ENCODE measurements at regions not wholly inside any gene's neighbourhood (a gene's known extent, or its start where the extent isn't known, plus 50 kb on each side); places are given as distances from the start of the nearest gene placed in this dataset.

GRCh38 chr3:59308001-59308400 is 258.2 kb upstream of the CFAP20DC start:
- no peak for DNase-seq (ENCODE audit: extremely low spot score)
- TF ChIP-seq POLR2A (IDR thresholded peaks at IDR 0.05; ENCODE audit: low read depth) (no peak), EP300 (IDR thresholded peaks at IDR 0.05) (no peak), POLR2AphosphoS5 (IDR thresholded peaks at IDR 0.05) (no peak), CTCF (IDR thresholded peaks at IDR 0.05) (no peak)
- WGBS: 91% methylated on average over 1 of the region's 1 CpG
- H3K4me3 ChIP-seq: no peak overlapping the region
- no peak overlapping the region for H3K27ac ChIP-seq (replicated peaks in 1 of 4)
- no peaks in the 10 kb centered on the region for H3K4me1 ChIP-seq
- H3K36me3 ChIP-seq: no peaks in the 10 kb centered on the region
- no peaks in the 10 kb centered on the region for H3K9me3 ChIP-seq
- intact Hi-C loops (cut with DNase I): no loop called here
- no peaks in the 10 kb centered on the region for H3K27me3 ChIP-seq

- no peaks in the 10 kb centered on the region for H3K4me1 ChIP-seq
- no peak for TF ChIP-seq POLR2A (IDR thresholded peaks at IDR 0.05; ENCODE audit: low read depth)
- no peak for TF ChIP-seq EP300 (IDR thresholded peaks at IDR 0.05)
- no peak for TF ChIP-seq POLR2AphosphoS5 (IDR thresholded peaks at IDR 0.05)
- no peak for TF ChIP-seq CTCF (IDR thresholded peaks at IDR 0.05)
- intact Hi-C loops (cut with DNase I): no loop called here
- H3K27me3 ChIP-seq: no peaks in the 10 kb centered on the region
- WGBS: 89% methylated on average over 3 of the region's 3 CpGs
- no peak overlapping the region for H3K27ac ChIP-seq (replicated peaks in 1 of 4)
- no peaks in the 10 kb centered on the region for H3K9me3 ChIP-seq
- H3K4me3 ChIP-seq: no peak overlapping the region
- no peak for DNase-seq (ENCODE audit: extremely low spot score)
- H3K36me3 ChIP-seq: no peaks in the 10 kb centered on the region
These were observed 256.6 kb upstream of the CFAP20DC start for GRCh38 chr3:59306436-59306835.

GRCh38 chr3:59304296-59304695 is 254.5 kb upstream of the CFAP20DC start:
- WGBS: 75% methylated on average over 3 of the region's 3 CpGs
- H3K27ac ChIP-seq (replicated peaks in 1 of 4): no peak overlapping the region
- intact Hi-C loops (cut with DNase I): no loop called here

GRCh38 chr3:59303452-59303851 is 253.6 kb upstream of the CFAP20DC start:
- H3K27me3 ChIP-seq: no peaks in the 10 kb centered on the region
- TF ChIP-seq CTCF (IDR thresholded peaks at IDR 0.05) (no peak), POLR2A (IDR thresholded peaks at IDR 0.05; ENCODE audit: low read depth) (no peak), EP300 (IDR thresholded peaks at IDR 0.05) (no peak), POLR2AphosphoS5 (IDR thresholded peaks at IDR 0.05) (no peak)
- no peak for DNase-seq (ENCODE audit: extremely low spot score)
- no peaks in the 10 kb centered on the region for H3K36me3 ChIP-seq
- H3K4me3 ChIP-seq: no peak overlapping the region
- intact Hi-C loops (cut with DNase I): no loop called here
- H3K4me1 ChIP-seq: no peaks in the 10 kb centered on the region
- no peak overlapping the region for H3K27ac ChIP-seq (replicated peaks in 1 of 4)
- H3K9me3 ChIP-seq: no peaks in the 10 kb centered on the region
- WGBS: 72% methylated on average over 4 of the region's 4 CpGs

More at GRCh38 chr3:59304296-59304695, 254.5 kb upstream of the CFAP20DC start:
- H3K36me3 ChIP-seq: no peaks in the 10 kb centered on the region
- DNase-seq (ENCODE audit: extremely low spot score): no peak
- no peak for TF ChIP-seq EP300 (IDR thresholded peaks at IDR 0.05)
- TF ChIP-seq CTCF (IDR thresholded peaks at IDR 0.05): no peak
- TF ChIP-seq POLR2AphosphoS5 (IDR thresholded peaks at IDR 0.05): no peak
- no peak for TF ChIP-seq POLR2A (IDR thresholded peaks at IDR 0.05; ENCODE audit: low read depth)
- no peaks in the 10 kb centered on the region for H3K27me3 ChIP-seq
- H3K4me3 ChIP-seq: no peak overlapping the region
- no peaks in the 10 kb centered on the region for H3K9me3 ChIP-seq
- no peaks in the 10 kb centered on the region for H3K4me1 ChIP-seq

GRCh38 chr3:59302442-59302841 is 252.6 kb upstream of the CFAP20DC start:
- Histone ChIP-seq H3K27ac (replicated peaks in 1 of 4) (no peak overlapping the region), H3K27me3 (no peaks in the 10 kb centered on the region), H3K4me1 (no peaks in the 10 kb centered on the region), H3K4me3 (no peak overlapping the region), H3K36me3 (no peaks in the 10 kb centered on the region), H3K9me3 (no peaks in the 10 kb centered on the region)
- intact Hi-C loops (cut with DNase I): no loop called here
- DNase-seq (ENCODE audit: extremely low spot score): no peak
- 79% methylated on average over 5 of the region's 5 CpGs for WGBS
- no peak for TF ChIP-seq CTCF (IDR thresholded peaks at IDR 0.05)
- no peak for TF ChIP-seq POLR2A (IDR thresholded peaks at IDR 0.05; ENCODE audit: low read depth)
- no peak for TF ChIP-seq POLR2AphosphoS5 (IDR thresholded peaks at IDR 0.05)
- TF ChIP-seq EP300 (IDR thresholded peaks at IDR 0.05): no peak
